KMS-11 (cell line): ENCODE measurements at regions not wholly inside any gene's neighbourhood (a gene's known extent, or its start where the extent isn't known, plus 50 kb on each side); places are given as distances from the start of the nearest gene placed in this dataset.

ENCODE experiments used
- H2AFZ ChIP-seq: fragments of 200-600 bp; sonication (generic); 2 replicates; pipeline ENCODE4 v1.6.1; 2016; ENCODE audit warnings: antibody characterized with exemption, mixed run types, low read depth
- H3K27ac ChIP-seq: fragments of 200-600 bp; sonication (generic); 2 replicates; pipeline ENCODE4 v1.6.1; 2016; ENCODE audit warnings: mild to moderate bottlenecking, mixed run types
- H3K27me3 ChIP-seq: fragments of 200-600 bp; sonication (generic); 2 replicates; pipeline ENCODE4 v1.6.1; 2017; ENCODE audit warnings: mild to moderate bottlenecking, low read depth, mixed run types, moderate library complexity; ENCODE audit not compliant: insufficient read depth
- H3K36me3 ChIP-seq: fragments of 200-600 bp; sonication (generic); 2 replicates; pipeline ENCODE4 v1.6.1; 2017; ENCODE audit warnings: mild to moderate bottlenecking, mixed run types; ENCODE audit not compliant: insufficient read depth
- H3K4me1 ChIP-seq: fragments of 200-600 bp; sonication (generic); 2 replicates; pipeline ENCODE4 v1.6.1; 2016; ENCODE audit warnings: mild to moderate bottlenecking, low read depth, mixed run types; ENCODE audit not compliant: poor library complexity, severe bottlenecking
- H3K4me2 ChIP-seq: fragments of 200-600 bp; sonication (generic); 2 replicates; pipeline ENCODE4 v1.7.0; 2016; ENCODE audit warnings: mild to moderate bottlenecking, mixed run types
- H3K4me3 ChIP-seq: fragments of 200-600 bp; sonication (generic); IDR thresholded peaks from 2 replicates; pipeline ENCODE4 v1.6.1; 2017; ENCODE audit warnings: low read depth, low read length, mixed read lengths; ENCODE audit not compliant: insufficient read depth
- H3K79me2 ChIP-seq: fragments of 200-600 bp; sonication (generic); 2 replicates; pipeline ENCODE4 v1.6.1; 2016; ENCODE audit warnings: low read depth, mixed run types; ENCODE audit not compliant: insufficient read depth
- H3K9ac ChIP-seq: fragments of 200-600 bp; sonication (generic); 2 replicates; pipeline ENCODE4 v1.6.1; 2016; ENCODE audit warnings: mild to moderate bottlenecking, mixed run types
- H4K20me1 ChIP-seq: fragments of 200-600 bp; sonication (generic); 2 replicates; pipeline ENCODE4 v1.6.1; 2016; ENCODE audit warnings: mild to moderate bottlenecking, mixed run types; ENCODE audit not compliant: insufficient read depth
- TF ChIP-seq, protein P1 (sequence below): fragments of 200-600 bp; sonication (generic); conservative IDR thresholded peaks from 2 replicates; pipeline ENCODE4 v1.6.1; 2017; ENCODE audit warnings: low read depth, mild to moderate bottlenecking, antibody characterized with exemption, low read length, moderate library complexity, mixed read lengths

DNA sequence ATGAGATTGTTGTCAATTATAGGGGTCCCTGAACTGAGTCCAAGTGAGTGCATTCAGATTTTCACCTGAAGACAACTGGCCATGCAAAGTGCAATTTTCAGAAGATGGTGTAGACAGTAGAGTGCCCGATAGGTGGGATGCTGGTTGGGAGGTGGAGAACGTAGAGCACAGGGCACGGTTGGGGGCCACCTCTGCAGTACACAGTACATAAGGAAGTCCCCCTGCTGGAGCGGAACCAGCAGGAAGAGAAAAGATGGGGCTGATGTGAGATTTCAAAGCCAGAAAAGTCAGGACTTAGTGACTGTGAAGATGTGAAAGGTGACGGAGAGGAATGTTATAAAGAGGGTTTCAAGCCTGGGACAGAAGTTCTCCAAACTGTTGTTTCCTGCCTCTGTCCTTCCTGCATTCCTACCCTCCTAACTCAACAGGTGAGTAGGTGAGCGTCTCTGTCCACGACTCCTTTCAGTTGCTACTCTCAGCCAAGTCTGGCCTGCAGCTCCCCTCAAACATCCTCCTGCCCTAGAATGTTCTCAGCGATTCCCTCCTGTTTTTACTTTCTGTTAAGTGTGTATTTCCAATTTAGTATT is 330.8 kb downstream of the PRL start:
- H3K79me2 ChIP-seq, result no peaks in the 10 kb centered on the region
- no peaks in the 10 kb centered on the region for H3K4me1 ChIP-seq
- no peaks in the 10 kb centered on the region for H3K36me3 ChIP-seq
- H3K4me3 ChIP-seq, result no peak overlapping the region
- no peak overlapping the region for H2AFZ ChIP-seq
- no peaks in the 10 kb centered on the region for H4K20me1 ChIP-seq
- H3K27ac ChIP-seq, result no peak overlapping the region
- no peak overlapping the region for H3K9ac ChIP-seq
- H3K27me3 ChIP-seq, result no peaks in the 10 kb centered on the region
- no peak overlapping the region for H3K4me2 ChIP-seq
- TF ChIP-seq, protein P1, sequence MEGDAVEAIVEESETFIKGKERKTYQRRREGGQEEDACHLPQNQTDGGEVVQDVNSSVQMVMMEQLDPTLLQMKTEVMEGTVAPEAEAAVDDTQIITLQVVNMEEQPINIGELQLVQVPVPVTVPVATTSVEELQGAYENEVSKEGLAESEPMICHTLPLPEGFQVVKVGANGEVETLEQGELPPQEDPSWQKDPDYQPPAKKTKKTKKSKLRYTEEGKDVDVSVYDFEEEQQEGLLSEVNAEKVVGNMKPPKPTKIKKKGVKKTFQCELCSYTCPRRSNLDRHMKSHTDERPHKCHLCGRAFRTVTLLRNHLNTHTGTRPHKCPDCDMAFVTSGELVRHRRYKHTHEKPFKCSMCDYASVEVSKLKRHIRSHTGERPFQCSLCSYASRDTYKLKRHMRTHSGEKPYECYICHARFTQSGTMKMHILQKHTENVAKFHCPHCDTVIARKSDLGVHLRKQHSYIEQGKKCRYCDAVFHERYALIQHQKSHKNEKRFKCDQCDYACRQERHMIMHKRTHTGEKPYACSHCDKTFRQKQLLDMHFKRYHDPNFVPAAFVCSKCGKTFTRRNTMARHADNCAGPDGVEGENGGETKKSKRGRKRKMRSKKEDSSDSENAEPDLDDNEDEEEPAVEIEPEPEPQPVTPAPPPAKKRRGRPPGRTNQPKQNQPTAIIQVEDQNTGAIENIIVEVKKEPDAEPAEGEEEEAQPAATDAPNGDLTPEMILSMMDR, result no peak

DNA sequence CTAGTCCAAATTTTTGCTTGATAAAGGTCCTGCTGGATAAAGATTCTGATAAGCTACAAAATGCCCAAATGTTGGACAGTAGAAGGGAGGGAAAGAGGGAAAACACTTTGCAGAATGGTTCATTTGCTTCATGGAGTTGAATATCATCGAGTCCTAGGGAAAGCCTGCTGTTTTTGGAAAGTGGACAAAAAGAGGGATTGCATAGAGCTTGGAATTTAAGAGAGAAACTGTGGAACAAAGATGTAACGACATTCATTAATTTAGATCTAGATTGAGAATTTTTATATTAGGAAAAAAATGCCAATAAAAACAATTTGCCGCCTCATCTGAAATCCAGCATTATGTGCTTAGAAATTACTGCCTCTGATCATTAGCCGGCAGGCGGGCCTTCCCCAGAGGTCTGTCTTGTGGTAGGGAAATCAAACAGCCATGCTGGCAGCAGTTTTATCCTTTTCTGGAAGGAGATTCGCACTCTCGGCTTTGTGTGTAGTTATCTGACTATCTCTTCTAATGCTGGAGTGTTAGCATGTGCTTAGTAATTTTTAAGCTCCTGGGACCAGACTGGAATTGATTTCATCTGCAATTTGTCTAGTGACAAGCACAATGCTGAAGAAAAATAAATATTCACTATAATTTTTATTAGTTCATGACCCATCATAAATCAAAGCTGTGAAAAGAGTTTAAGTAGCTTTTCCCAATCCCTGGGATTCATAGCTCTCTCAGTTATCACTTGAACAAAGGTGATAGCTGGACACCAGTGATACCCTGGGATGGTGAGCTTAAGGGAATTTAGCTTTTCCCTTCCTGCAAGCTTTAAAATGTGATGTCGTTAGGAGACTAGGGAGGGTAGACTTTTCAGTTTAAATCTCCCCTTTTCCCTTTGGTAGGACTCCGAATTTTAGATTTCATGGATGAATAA is 329.5 kb downstream of the PRL start:
- H2AFZ ChIP-seq, result no peak overlapping the region
- no peaks in the 10 kb centered on the region for H3K79me2 ChIP-seq
- no peaks in the 10 kb centered on the region for H4K20me1 ChIP-seq
- H3K27me3 ChIP-seq, result no peaks in the 10 kb centered on the region
- no peak overlapping the region for H3K4me2 ChIP-seq
- H3K27ac ChIP-seq, result no peak overlapping the region
- H3K36me3 ChIP-seq, result no peaks in the 10 kb centered on the region
- no peaks in the 10 kb centered on the region for H3K4me1 ChIP-seq
- no peak overlapping the region for H3K4me3 ChIP-seq
- TF ChIP-seq, protein P1, result no peak
- no peak overlapping the region for H3K9ac ChIP-seq

DNA sequence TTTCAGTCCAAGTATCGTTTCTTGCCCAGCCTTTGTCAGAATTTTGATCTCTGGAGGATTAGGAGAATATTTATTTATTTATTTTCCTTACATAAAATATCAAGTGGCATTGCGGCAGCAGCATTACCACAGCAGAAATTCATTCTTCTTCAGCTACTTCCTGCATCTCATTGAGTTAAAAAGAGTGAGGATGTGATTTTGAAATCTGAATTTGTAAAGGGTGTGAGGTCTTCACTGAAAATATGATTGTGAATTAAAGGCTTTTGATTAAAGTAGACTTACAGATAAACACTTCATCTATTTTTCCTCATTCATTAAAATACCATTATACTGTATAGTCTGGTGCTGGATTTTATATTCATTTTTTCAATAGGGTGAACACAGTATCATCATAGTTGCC is 328.4 kb downstream of the PRL start:
- H2AFZ ChIP-seq, result no peak overlapping the region
- H3K36me3 ChIP-seq, result no peaks in the 10 kb centered on the region
- no peak overlapping the region for H3K27ac ChIP-seq
- H3K79me2 ChIP-seq, result no peaks in the 10 kb centered on the region
- no peak overlapping the region for H3K9ac ChIP-seq
- H3K4me1 ChIP-seq, result no peaks in the 10 kb centered on the region
- H3K4me2 ChIP-seq, result no peak overlapping the region
- no peaks in the 10 kb centered on the region for H4K20me1 ChIP-seq
- no peak overlapping the region for H3K4me3 ChIP-seq
- H3K27me3 ChIP-seq, result no peaks in the 10 kb centered on the region
- TF ChIP-seq, protein P1, result no peak

DNA sequence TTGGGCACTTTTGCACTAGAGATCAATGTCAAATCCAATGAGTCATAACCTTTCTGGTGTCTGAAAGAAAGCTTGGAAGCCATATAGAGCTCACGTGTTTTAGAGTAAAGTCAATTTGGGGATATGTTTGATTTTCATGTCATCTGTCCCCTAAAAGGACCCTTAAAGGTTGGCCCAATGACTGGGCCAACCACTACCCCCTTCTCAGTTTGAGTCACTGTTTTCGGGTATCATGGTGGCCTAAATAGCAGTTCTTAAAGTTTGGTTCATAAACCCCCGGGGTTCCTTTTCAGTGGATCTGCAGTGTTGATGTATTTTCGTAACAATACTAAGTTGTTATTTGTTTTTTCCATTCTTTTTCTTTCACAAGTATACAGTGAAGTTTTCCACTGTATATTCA is 327.6 kb downstream of the PRL start:
- Histone ChIP-seq H3K4me3 (no peak overlapping the region), H4K20me1 (no peaks in the 10 kb centered on the region), H3K4me2 (no peak overlapping the region), H3K36me3 (no peaks in the 10 kb centered on the region), H3K27ac (no peak overlapping the region), H3K27me3 (no peaks in the 10 kb centered on the region), H3K4me1 (no peaks in the 10 kb centered on the region), H3K79me2 (no peaks in the 10 kb centered on the region), H2AFZ (no peak overlapping the region), H3K9ac (no peak overlapping the region)
- TF ChIP-seq, protein P1, result no peak
